ENCODE measurements at regions not wholly inside any gene's neighbourhood (a gene's known extent, or its start where the extent isn't known, plus 50 kb on each side); places are given as distances from the start of the nearest gene placed in this dataset.
"Not testable (repeated sequence)": the region's sequence is repeated elsewhere in the genome, so short reads cannot be mapped to it uniquely, and the experiment has no call there.

DNA sequence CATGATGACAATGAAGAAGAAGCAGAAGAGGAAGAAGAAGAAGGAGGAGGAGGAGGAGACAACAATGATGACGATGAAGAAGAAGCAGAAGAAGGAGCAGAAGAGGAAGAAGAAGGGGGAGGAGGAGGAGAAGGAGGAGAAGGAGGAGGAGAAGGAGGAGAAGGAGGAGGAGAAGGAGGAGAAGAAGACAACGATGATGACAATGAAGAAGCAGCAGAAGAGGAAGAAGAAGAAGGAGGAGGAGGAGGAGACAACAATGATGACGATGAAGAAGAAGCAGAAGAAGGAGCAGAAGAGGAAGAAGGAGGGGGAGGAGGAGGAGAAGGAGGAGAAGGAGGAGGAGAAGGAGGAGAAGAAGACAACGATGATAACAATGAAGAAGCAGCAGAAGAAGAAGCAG, 451.9 kb upstream of the ZNF507 start:
- TF ChIP-seq TEAD4 (IDR thresholded peaks at IDR 0.05; ENCODE audit: borderline replicate concordance, insufficient read depth); POLR2AphosphoS5 (IDR thresholded peaks at IDR 0.05; ENCODE audit: low read depth, low read length); EZH2phosphoT487 (IDR thresholded peaks at IDR 0.05; ENCODE audit: borderline replicate concordance, low read depth); SIN3A (IDR thresholded peaks at IDR 0.05; ENCODE audit: borderline replicate concordance, low read depth, low read length); TAF1 (IDR thresholded peaks at IDR 0.05; ENCODE audit: borderline replicate concordance, low read depth, low read length); EP300 (IDR thresholded peaks at IDR 0.05; ENCODE audit: borderline replicate concordance in 1 of 2, low read depth in 1 of 2, low read length in 1 of 2); GATA2 (CRISPR knock-in tag; IDR thresholded peaks at IDR 0.05); YY1 (IDR thresholded peaks at IDR 0.05; ENCODE audit: low read depth); NFIC (IDR thresholded peaks at IDR 0.05; ENCODE audit: borderline replicate concordance); RCOR1 (IDR thresholded peaks at IDR 0.05; ENCODE audit: low read length): not testable (repeated sequence)
- TF ChIP-seq, protein P1, sequence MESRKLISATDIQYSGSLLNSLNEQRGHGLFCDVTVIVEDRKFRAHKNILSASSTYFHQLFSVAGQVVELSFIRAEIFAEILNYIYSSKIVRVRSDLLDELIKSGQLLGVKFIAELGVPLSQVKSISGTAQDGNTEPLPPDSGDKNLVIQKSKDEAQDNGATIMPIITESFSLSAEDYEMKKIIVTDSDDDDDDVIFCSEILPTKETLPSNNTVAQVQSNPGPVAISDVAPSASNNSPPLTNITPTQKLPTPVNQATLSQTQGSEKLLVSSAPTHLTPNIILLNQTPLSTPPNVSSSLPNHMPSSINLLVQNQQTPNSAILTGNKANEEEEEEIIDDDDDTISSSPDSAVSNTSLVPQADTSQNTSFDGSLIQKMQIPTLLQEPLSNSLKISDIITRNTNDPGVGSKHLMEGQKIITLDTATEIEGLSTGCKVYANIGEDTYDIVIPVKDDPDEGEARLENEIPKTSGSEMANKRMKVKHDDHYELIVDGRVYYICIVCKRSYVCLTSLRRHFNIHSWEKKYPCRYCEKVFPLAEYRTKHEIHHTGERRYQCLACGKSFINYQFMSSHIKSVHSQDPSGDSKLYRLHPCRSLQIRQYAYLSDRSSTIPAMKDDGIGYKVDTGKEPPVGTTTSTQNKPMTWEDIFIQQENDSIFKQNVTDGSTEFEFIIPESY (IDR thresholded peaks at IDR 0.05; ENCODE audit: borderline replicate concordance, low read depth) = not testable (repeated sequence)
- TF ChIP-seq, protein P2, sequence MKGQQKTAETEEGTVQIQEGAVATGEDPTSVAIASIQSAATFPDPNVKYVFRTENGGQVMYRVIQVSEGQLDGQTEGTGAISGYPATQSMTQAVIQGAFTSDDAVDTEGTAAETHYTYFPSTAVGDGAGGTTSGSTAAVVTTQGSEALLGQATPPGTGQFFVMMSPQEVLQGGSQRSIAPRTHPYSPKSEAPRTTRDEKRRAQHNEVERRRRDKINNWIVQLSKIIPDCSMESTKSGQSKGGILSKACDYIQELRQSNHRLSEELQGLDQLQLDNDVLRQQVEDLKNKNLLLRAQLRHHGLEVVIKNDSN (IDR thresholded peaks at IDR 0.05; ENCODE audit: borderline replicate concordance, low read depth) = not testable (repeated sequence)
- TF ChIP-seq, protein P3, sequence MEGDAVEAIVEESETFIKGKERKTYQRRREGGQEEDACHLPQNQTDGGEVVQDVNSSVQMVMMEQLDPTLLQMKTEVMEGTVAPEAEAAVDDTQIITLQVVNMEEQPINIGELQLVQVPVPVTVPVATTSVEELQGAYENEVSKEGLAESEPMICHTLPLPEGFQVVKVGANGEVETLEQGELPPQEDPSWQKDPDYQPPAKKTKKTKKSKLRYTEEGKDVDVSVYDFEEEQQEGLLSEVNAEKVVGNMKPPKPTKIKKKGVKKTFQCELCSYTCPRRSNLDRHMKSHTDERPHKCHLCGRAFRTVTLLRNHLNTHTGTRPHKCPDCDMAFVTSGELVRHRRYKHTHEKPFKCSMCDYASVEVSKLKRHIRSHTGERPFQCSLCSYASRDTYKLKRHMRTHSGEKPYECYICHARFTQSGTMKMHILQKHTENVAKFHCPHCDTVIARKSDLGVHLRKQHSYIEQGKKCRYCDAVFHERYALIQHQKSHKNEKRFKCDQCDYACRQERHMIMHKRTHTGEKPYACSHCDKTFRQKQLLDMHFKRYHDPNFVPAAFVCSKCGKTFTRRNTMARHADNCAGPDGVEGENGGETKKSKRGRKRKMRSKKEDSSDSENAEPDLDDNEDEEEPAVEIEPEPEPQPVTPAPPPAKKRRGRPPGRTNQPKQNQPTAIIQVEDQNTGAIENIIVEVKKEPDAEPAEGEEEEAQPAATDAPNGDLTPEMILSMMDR (IDR thresholded peaks at IDR 0.05) = not testable (repeated sequence)

All from SK-N-SH (cell line).